ENCODE measurements at regions not wholly inside any gene's neighbourhood (a gene's known extent, or its start where the extent isn't known, plus 50 kb on each side); places are given as distances from the start of the nearest gene placed in this dataset.

DNA sequence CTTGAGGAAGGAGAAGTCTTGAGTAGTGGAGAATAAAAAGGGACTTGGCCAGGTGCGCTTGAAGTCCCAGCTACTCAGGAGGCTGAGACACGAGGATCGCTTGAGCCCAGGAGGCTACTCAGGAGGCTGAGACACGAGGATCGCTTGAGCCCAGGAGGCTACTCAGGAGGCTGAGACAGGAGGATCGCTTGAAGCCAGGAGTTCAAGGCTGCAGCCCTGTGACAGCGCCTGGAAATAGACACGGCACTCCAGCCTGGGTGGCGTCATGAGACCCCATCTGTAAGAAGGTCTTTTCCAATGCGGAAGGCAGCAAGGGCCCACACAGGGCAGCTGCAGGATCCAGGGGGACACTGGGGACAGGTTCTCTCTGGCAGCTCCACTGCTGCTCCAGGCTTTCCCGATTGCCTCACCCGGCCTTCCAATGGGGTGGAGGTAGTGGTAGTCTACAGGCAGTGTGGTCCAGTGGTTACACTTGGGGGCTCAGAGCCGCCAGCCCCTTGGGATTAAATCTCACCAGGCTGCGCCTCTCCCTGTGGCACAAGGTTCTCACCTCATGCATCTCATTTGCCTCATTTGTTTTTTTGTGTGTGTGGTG is 143.4 kb downstream of the SEC14L1 start:
- no peak overlapping the region for H2AFZ ChIP-seq (ENCODE audit: low read depth, low read length)
- H3K27me3 ChIP-seq (ENCODE audit: low read depth, low read length): peaks cover 12% of the 10 kb centered on the region; the same call in 1 of the 2 replicates
- no peak overlapping the region for H3K4me3 ChIP-seq (ENCODE audit: low read length)
- peaks cover 2% of the 10 kb centered on the region; the same call in 1 of the 2 replicates for H3K4me1 ChIP-seq (ENCODE audit: low read length)
- H3K79me2 ChIP-seq (ENCODE audit: low read length): no peaks in the 10 kb centered on the region
- no peaks in the 10 kb centered on the region for H3K36me3 ChIP-seq (replicated peaks; ENCODE audit: low read depth, low read length)
- TF ChIP-seq EZH2phosphoT487 (IDR thresholded peaks at IDR 0.05; ENCODE audit: low read depth) (no peak), CTCF (IDR thresholded peaks at IDR 0.05; ENCODE audit: low read depth, low read length) (no peak)
- H3K9ac ChIP-seq (ENCODE audit: low read length): no peak overlapping the region
- no peaks in the 10 kb centered on the region for H3K9me3 ChIP-seq (ENCODE audit: insufficient read depth, low read length)
- H4K20me1 ChIP-seq (ENCODE audit: insufficient read depth, low read length): no peaks in the 10 kb centered on the region
- no peak overlapping the region for H3K4me2 ChIP-seq (ENCODE audit: low read length)
- no peak overlapping the region for H3K27ac ChIP-seq (ENCODE audit: low read length)

DNA sequence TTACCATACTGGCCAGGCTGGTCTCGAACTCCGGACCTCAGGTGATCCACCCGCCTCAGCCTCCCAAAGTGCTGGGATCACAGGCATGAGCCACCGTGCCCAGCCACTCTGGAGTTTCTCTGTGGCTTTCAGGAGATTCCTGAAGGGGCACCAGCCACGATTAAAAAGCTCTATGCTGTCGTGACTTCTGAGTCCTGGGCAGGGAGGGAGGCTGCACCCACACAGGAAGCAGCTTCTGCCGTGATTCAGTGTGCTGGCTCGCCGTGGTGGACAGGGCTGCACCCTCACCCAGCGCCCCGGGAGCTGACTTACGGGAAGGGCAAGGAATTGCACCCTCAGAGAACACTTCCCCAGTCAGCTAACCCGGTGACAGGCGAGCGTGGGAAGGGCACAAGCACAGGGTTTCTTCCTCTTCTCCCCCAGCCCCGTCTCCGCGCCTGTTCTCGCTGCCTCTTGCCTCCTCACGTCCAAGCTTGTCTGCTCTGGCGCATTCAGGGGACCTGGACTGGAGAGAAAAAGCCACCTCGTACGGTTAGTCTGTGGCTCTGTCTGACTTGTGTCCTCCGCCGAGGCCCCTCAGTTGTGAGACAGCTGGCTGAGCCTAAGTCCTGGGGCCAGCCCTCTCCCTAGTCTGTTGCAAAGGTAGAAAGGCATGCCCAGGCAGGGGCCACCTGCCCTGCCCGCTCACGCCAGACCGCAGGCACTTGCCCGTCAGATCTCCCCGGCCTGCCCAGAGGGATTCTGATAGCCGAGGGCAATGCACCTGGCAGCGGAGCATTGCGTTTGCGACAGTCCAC is 145.0 kb downstream of the SEC14L1 start:
- H4K20me1 ChIP-seq (ENCODE audit: insufficient read depth, low read length): no peaks in the 10 kb centered on the region
- no peaks in the 10 kb centered on the region for H3K9me3 ChIP-seq (ENCODE audit: insufficient read depth, low read length)
- H3K9ac ChIP-seq (ENCODE audit: low read length): no peak overlapping the region
- H2AFZ ChIP-seq (ENCODE audit: low read depth, low read length): no peak overlapping the region
- no peaks in the 10 kb centered on the region for H3K36me3 ChIP-seq (replicated peaks; ENCODE audit: low read depth, low read length)
- H3K4me1 ChIP-seq (ENCODE audit: low read length): peaks cover 2% of the 10 kb centered on the region; the same call in 1 of the 2 replicates
- H3K79me2 ChIP-seq (ENCODE audit: low read length): no peaks in the 10 kb centered on the region
- no peak overlapping the region for H3K4me2 ChIP-seq (ENCODE audit: low read length)
- no peak for TF ChIP-seq EZH2phosphoT487 (IDR thresholded peaks at IDR 0.05; ENCODE audit: low read depth)
- TF ChIP-seq CTCF (IDR thresholded peaks at IDR 0.05; ENCODE audit: low read depth, low read length): no peak
- H3K4me3 ChIP-seq (ENCODE audit: low read length): no peak overlapping the region
- H3K27me3 ChIP-seq (ENCODE audit: low read depth, low read length): peaks cover 12% of the 10 kb centered on the region; the same call in 1 of the 2 replicates
- H3K27ac ChIP-seq (ENCODE audit: low read length): no peak overlapping the region

DNA sequence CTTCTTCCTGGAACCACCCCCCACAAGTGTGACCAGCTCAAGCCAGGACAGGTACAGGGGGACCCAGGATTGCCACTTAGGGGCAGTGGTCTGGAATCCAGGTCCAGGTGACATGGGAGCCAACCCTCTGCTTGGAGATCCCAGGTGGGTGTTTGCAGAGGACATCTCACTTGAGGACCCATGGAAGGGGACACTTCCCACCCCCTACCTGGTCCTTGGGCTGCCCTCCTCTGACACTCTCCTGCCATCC is 145.5 kb downstream of the SEC14L1 start:
- H3K79me2 ChIP-seq (ENCODE audit: low read length): no peaks in the 10 kb centered on the region
- TF ChIP-seq CTCF (IDR thresholded peaks at IDR 0.05; ENCODE audit: low read depth, low read length) (no peak), EZH2phosphoT487 (IDR thresholded peaks at IDR 0.05; ENCODE audit: low read depth) (no peak)
- H4K20me1 ChIP-seq (ENCODE audit: insufficient read depth, low read length): no peaks in the 10 kb centered on the region
- no peak overlapping the region for H3K9ac ChIP-seq (ENCODE audit: low read length)
- no peak overlapping the region for H3K4me2 ChIP-seq (ENCODE audit: low read length)
- H3K4me3 ChIP-seq (ENCODE audit: low read length): no peak overlapping the region
- peaks cover 12% of the 10 kb centered on the region; the same call in 1 of the 2 replicates for H3K27me3 ChIP-seq (ENCODE audit: low read depth, low read length)
- H2AFZ ChIP-seq (ENCODE audit: low read depth, low read length): no peak overlapping the region
- peaks cover 2% of the 10 kb centered on the region; the same call in 1 of the 2 replicates for H3K4me1 ChIP-seq (ENCODE audit: low read length)
- H3K27ac ChIP-seq (ENCODE audit: low read length): no peak overlapping the region
- H3K9me3 ChIP-seq (ENCODE audit: insufficient read depth, low read length): no peaks in the 10 kb centered on the region
- no peaks in the 10 kb centered on the region for H3K36me3 ChIP-seq (replicated peaks; ENCODE audit: low read depth, low read length)

DNA sequence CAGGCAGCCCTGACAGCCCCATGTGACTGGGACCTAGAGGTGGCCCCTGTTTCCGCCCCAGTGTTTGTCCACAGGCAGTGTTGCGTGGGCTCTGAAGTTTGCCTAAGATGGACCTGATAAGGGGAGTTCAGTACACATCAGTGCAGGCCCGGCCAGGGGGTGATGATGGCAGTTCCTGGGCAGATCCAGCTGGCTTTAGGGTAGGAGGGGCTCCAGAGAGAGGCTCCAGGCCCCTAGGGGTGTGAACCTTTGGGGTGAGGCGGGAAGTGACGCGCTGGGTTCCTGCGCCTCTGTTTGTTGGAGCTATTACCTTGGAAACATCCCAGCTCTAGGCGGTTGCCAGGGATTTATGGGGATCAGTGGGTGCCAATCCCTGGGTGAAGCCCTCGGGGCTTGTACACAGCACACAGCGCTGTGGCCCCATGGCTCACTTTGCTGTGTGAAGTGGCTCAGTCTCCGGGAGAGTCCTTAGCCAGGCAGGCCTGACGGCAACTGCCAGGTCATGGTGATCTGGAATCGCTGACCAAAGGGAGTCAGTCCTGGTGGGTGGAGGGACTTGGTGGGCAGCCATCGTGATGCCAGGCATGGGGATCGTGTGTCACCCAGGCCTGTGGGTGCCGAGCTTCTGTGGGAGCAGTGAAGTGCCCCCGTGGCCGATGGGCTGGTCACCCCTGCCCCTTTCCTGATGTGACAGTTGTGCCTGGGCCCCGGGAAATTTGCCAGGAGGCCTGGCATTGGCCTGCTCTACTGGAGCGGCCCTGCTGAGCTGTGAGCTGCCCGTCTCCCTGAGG is 146.1 kb downstream of the SEC14L1 start:
- Histone ChIP-seq H3K36me3 (replicated peaks; ENCODE audit: low read depth, low read length) (no peaks in the 10 kb centered on the region), H4K20me1 (ENCODE audit: insufficient read depth, low read length) (no peaks in the 10 kb centered on the region), H2AFZ (ENCODE audit: low read depth, low read length) (no peak overlapping the region), H3K27me3 (ENCODE audit: low read depth, low read length) (peaks cover 12% of the 10 kb centered on the region; the same call in 1 of the 2 replicates), H3K79me2 (ENCODE audit: low read length) (no peaks in the 10 kb centered on the region), H3K4me1 (ENCODE audit: low read length) (peaks cover 2% of the 10 kb centered on the region; the same call in 1 of the 2 replicates), H3K27ac (ENCODE audit: low read length) (no peak overlapping the region), H3K9me3 (ENCODE audit: insufficient read depth, low read length) (no peaks in the 10 kb centered on the region), H3K4me3 (ENCODE audit: low read length) (no peak overlapping the region), H3K9ac (ENCODE audit: low read length) (no peak overlapping the region), H3K4me2 (ENCODE audit: low read length) (no peak overlapping the region)
- no peak for TF ChIP-seq EZH2phosphoT487 (IDR thresholded peaks at IDR 0.05; ENCODE audit: low read depth)
- no peak for TF ChIP-seq CTCF (IDR thresholded peaks at IDR 0.05; ENCODE audit: low read depth, low read length)

Data from OCI-LY3 (cell line).